Prostate gland (tissue), 2 donors: ENCODE measurements at regions not wholly inside any gene's neighbourhood (a gene's known extent, or its start where the extent isn't known, plus 50 kb on each side); places are given as distances from the start of the nearest gene placed in this dataset.

Experiments
- DNase-seq: peaks from one replicate; pipeline ENCODE4 v3.0.0-alpha.2; 2019; ENCODE audit warnings: low spot score
- H3K27ac ChIP-seq, 2 donors: fragments of 200-600 bp; sonication (generic); 2 replicates each; pipeline ENCODE4 v1.5.1; 2017 to 2019
- H3K27me3 ChIP-seq: fragments of 200-600 bp; sonication (generic); replicated peaks from 2 replicates; pipeline ENCODE4 v1.5.1; 2019; ENCODE audit not compliant: insufficient read depth
- H3K36me3 ChIP-seq, 2 donors: fragments of 200-600 bp; sonication (generic); 1 replicate in 1 of 2; 2 replicates in 1 of 2; pipeline versions ENCODE4 v1.5.1 to v1.8.1; 2017 to 2019
- H3K4me1 ChIP-seq: fragments of 200-600 bp; sonication (generic); replicated peaks from 2 replicates; pipeline ENCODE4 v1.5.1; 2019
- H3K4me3 ChIP-seq, 2 donors: fragments of 200-600 bp; sonication (generic); 2 replicates each; pipeline ENCODE4 v1.5.1; 2017 to 2019
- H3K9me3 ChIP-seq: fragments of 200-600 bp; sonication (generic); 2 replicates; pipeline ENCODE4 v1.5.1; 2017
- POLR2A ChIP-seq: fragments of 450-650 bp; IDR thresholded peaks from one replicate; pipeline ENCODE4 v1.6.1; 2016; ENCODE audit warnings: antibody characterized with exemption, mild to moderate bottlenecking
- POLR2AphosphoS5 ChIP-seq: sonication (generic); formaldehyde crosslinking; IDR thresholded peaks from one replicate; pipeline ENCODE4 v1.6.1; 2017; ENCODE audit warnings: antibody characterized with exemption
- WGBS: methylation state at CpG from one replicate; pipeline ENCODE4 v1.1.5; 2018; 5-methylcytosine and 5-hydroxymethylcytosine counted together
- intact Hi-C: fragments of 100-400 bp; cut with DNase I; formaldehyde crosslinking; loops from one replicate; pipeline ENCODE4 v1.14.2; 2022
- TF ChIP-seq, protein P1 (sequence below), 4 experiments: fragments of 200-600 bp in 2 of 4; fragments of 450-650 bp in 2 of 4; sonication (generic) in 2 of 4; IDR thresholded peaks; 1 replicate in 3 of 4; 2 replicates in 1 of 4; pipeline ENCODE4 v1.5.1; 2016 to 2019; ENCODE audit warnings: antibody characterized with exemption in 4 of 4, mild to moderate bottlenecking in 2 of 4, moderate library complexity in 2 of 4

DNA sequence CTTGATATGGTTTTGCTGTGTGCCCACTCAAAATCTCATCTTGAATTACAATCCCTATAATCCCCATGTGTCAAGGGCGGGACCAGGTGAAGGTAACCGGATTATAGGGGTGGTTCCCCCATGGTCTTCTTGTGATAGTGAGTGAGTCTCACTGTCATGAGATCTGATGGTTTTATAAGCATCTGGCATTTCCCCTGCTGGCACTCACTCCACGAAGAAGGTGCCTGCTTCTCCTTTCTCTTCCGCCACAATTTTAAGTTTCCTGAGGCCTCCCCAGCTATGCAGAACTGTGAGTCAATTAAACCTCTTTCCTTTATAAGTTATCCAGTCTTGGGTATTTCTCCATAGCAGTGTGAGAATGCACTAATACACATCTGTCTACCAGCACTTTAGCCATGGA is 109.5 kb upstream of the SDK1 start:
- WGBS: 66% methylated on average over 4 of the region's 4 CpGs
- Histone ChIP-seq H3K36me3 (no peaks in the 10 kb centered on the region), H3K9me3 (no peaks in the 10 kb centered on the region), H3K27ac (no peak overlapping the region), H3K27me3 (no peaks in the 10 kb centered on the region), H3K4me1 (no peaks in the 10 kb centered on the region), H3K4me3 (no peak overlapping the region)
- no peak for DNase-seq
- intact Hi-C loops: no loop called here
- TF ChIP-seq POLR2A (no peak), POLR2AphosphoS5 (no peak)
- TF ChIP-seq, protein P1, sequence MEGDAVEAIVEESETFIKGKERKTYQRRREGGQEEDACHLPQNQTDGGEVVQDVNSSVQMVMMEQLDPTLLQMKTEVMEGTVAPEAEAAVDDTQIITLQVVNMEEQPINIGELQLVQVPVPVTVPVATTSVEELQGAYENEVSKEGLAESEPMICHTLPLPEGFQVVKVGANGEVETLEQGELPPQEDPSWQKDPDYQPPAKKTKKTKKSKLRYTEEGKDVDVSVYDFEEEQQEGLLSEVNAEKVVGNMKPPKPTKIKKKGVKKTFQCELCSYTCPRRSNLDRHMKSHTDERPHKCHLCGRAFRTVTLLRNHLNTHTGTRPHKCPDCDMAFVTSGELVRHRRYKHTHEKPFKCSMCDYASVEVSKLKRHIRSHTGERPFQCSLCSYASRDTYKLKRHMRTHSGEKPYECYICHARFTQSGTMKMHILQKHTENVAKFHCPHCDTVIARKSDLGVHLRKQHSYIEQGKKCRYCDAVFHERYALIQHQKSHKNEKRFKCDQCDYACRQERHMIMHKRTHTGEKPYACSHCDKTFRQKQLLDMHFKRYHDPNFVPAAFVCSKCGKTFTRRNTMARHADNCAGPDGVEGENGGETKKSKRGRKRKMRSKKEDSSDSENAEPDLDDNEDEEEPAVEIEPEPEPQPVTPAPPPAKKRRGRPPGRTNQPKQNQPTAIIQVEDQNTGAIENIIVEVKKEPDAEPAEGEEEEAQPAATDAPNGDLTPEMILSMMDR (IDR thresholded peaks at IDR 0.05): no peak

DNA sequence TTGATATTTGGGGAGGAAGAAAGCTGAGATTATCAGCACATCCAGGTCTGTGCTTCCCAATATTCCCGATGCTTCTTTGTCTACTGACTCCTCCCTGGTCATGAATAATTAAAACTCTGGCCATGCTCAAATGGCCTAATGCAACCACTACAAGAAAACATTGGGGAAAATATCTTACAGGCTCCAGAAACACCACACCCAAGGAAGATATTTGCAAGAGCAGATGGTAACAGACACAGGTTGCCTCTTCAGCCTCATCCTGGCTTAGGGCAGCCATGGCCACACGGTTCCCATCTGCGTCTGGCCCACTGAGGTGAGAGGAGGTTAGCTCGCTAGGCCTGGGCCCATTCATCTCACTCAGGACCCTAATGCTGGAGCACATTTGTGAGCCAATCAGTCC is 108.4 kb upstream of the SDK1 start:
- 74% methylated on average over 4 of the region's 4 CpGs for WGBS
- DNase-seq: no peak
- TF ChIP-seq POLR2A (no peak), POLR2AphosphoS5 (no peak)
- TF ChIP-seq, protein P1 (IDR thresholded peaks at IDR 0.05): no peak
- no peaks in the 10 kb centered on the region for H3K36me3 ChIP-seq
- no peak overlapping the region for H3K4me3 ChIP-seq
- H3K9me3 ChIP-seq: no peaks in the 10 kb centered on the region
- H3K27ac ChIP-seq: no peak overlapping the region
- no peaks in the 10 kb centered on the region for H3K4me1 ChIP-seq
- intact Hi-C loops: no loop called here
- H3K27me3 ChIP-seq: no peaks in the 10 kb centered on the region

DNA sequence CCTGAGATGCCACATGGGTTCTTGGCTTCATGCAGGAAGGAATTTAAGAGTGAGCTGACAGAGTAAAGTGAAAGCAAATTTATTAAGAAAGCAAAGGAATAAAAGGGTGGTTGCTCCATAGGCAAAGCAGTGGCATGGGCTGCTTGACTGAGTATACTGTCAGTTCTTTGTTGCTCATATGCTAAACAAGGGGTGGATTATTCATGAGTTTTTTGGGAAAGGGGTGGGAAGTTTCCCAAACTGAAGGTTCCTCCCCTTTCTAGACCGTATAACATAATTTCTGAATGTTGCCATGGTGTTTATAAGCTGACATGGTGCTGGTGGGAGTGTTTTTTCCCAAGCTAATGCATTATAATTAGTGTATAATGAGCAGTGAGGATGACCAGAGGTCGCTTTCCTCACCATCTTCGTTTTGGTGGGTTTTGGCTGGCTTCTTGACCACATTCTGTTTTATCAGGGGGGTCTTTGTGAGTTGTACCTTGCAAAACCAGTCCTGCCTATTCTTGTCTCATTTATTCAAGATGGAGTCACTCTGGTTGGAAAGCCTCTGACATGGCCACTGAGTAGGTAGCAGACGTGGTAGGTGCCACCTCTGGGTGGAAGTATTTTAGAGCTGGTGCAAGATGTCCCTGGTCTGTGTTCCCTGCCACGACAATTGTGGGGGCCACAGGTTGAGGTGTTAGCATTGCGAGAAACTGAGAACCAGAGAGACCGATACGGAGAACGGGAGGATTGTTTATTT is 107.5 kb upstream of the SDK1 start:
- intact Hi-C loops: no loop called here
- no peak for DNase-seq
- H3K27me3 ChIP-seq: no peaks in the 10 kb centered on the region
- H3K36me3 ChIP-seq: no peaks in the 10 kb centered on the region
- TF ChIP-seq, protein P1 (IDR thresholded peaks at IDR 0.05): no peak
- TF ChIP-seq POLR2AphosphoS5 (no peak), POLR2A (no peak)
- H3K4me3 ChIP-seq: no peak overlapping the region
- no peak overlapping the region for H3K27ac ChIP-seq
- H3K9me3 ChIP-seq: no peaks in the 10 kb centered on the region
- no peaks in the 10 kb centered on the region for H3K4me1 ChIP-seq
- WGBS: 91% methylated on average over 9 of the region's 9 CpGs

DNA sequence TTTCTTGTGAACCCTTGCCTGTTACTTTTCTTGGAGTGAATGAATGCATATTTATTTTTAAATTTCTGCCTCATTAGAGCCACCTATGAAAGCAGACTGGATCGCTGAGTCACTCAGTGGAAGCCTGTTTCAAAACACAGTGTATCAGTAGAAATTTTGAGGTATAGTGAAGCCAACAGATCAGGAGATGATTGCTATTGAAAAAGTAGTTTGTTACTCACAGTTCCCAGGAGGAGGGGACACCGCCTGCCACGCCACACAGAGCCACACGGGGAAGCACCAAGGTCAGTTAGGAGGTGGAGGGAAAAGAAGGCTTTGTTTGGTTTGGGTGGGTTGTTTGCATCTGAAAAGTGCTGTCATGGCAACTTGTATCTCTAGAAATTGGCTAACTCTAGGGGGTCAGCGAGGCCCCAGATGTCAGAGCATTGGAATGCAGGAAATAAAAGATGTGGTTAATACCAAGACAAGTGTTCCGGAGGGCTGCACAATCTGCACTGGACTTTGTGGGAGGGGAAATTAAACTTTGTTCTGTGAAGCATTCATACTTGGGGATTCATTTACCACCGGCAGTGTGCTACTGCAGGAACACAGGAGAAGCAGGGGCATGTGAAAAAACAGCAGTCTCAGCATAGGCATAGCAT is 106.4 kb upstream of the SDK1 start:
- TF ChIP-seq POLR2AphosphoS5 (no peak), POLR2A (no peak)
- TF ChIP-seq, protein P1 (IDR thresholded peaks at IDR 0.05): no peak
- Histone ChIP-seq H3K4me3 (no peak overlapping the region), H3K36me3 (no peaks in the 10 kb centered on the region), H3K27me3 (no peaks in the 10 kb centered on the region), H3K4me1 (no peaks in the 10 kb centered on the region), H3K9me3 (no peaks in the 10 kb centered on the region), H3K27ac (no peak overlapping the region)
- no peak for DNase-seq
- 80% methylated on average over 7 of the region's 7 CpGs for WGBS
- intact Hi-C loops: no loop called here

DNA sequence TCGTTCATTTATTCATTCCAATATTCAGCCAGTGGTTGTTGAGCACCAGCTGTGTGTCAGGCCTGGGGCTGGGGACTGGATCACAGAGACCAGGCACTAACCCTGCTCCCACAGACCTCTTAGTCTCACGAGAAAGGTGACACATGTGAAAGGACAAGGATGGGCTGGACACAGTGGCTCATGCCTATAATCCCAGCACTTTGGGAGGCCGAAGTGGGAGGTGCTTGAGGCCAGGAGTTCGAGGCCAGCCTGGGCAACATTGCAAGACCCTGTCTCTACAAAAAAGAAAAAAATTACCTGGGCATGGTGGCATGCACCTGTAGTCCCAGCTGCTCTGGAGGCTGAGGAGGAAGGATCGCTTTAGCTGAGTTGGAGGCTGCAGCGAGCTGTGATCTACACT is 105.9 kb upstream of the SDK1 start:
- no peaks in the 10 kb centered on the region for H3K36me3 ChIP-seq
- WGBS: 85% methylated on average over 6 of the region's 6 CpGs
- H3K27me3 ChIP-seq: no peaks in the 10 kb centered on the region
- H3K9me3 ChIP-seq: no peaks in the 10 kb centered on the region
- intact Hi-C loops: no loop called here
- no peak for DNase-seq
- H3K4me3 ChIP-seq: no peak overlapping the region
- no peak overlapping the region for H3K27ac ChIP-seq
- TF ChIP-seq POLR2A: no peak
- TF ChIP-seq, protein P1 (IDR thresholded peaks at IDR 0.05): no peak
- no peak for TF ChIP-seq POLR2AphosphoS5
- no peaks in the 10 kb centered on the region for H3K4me1 ChIP-seq
